ENCODE measurements at regions not wholly inside any gene's neighbourhood (a gene's known extent, or its start where the extent isn't known, plus 50 kb on each side); places are given as distances from the start of the nearest gene placed in this dataset.

DNA sequence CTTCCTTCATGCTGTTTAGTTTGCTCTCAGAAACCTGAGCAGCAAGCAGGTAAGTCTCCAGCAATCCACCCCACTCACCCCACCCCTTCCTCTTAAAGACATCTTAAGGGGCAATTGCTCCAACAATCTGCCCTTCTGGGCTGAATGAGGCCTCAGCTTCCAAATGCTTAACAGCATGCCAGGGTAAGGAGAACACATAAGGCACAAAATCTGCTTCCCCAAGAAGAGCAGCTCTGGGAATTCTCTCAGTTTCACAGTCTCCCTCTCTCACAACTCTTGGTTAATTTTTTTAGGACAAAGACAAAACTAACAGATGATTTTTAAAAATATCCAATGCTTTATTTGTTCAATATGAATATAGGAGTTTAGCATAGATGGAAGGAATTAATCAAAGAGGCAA lies 288.9 kb upstream of the CCDC196 start:
- no peak for DNase-seq (ENCODE audit: low read depth)

DNA sequence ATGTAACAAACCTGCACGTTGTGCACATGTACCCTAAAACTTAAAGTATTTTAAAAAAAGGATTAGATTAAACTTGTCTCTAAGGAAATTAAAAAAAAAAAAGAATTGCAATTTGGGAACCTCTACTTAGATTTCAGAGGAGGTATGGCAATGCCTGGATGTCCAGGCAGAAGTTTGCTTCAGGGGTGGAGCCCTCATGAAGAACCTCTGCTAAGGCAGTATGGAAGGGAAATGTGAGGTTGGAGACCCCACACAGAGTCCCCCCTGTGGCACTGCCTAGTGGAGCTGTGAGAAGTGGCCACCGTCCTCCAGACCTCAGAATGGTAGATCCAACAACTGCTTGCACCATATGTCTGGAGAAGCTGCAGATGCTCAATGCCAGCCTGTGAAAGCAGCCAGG lies 279.6 kb upstream of the CCDC196 start:
- no peak for DNase-seq (ENCODE audit: low read depth)

DNA sequence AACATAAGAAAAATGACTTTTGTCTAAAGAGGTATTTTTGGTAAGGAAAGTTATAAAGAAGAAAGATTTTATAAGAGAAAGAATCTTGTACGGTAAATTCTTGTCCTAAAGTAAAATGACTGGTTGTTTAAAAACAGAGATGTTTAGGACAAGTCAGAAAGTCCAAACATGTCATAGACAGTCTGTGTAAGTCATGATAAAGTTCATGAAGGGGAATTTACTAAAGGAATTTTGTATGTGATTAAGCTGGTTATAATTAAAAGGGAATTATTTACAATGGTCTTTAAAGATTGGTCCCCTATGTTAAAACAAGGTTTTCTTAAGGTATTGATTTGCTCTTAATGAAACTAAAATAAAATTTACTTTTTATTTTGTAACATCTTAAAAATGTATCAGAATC lies 269.4 kb upstream of the CCDC196 start:
- DNase-seq (ENCODE audit: low read depth), result no peak

DNA sequence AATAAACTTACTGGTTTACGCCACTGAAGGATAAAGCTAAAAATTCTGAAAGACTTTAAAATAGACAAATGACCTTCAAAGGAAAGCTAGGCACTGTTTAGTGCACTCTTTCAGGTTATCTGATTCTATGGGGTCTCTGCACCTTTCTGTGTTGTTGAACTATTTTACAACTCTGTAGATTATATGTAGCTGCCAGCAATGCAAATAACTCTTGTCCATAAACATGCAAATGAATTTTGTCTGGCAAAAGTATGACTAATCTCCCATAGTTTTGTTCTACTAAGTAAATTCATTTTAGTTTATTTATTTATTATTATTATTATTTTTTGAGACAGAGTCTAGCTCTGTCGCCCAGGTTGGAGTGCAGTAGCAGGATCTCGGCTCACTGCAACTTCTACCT lies 266.3 kb upstream of the CCDC196 start:
- DNase-seq (ENCODE audit: low read depth), result no peak

DNA sequence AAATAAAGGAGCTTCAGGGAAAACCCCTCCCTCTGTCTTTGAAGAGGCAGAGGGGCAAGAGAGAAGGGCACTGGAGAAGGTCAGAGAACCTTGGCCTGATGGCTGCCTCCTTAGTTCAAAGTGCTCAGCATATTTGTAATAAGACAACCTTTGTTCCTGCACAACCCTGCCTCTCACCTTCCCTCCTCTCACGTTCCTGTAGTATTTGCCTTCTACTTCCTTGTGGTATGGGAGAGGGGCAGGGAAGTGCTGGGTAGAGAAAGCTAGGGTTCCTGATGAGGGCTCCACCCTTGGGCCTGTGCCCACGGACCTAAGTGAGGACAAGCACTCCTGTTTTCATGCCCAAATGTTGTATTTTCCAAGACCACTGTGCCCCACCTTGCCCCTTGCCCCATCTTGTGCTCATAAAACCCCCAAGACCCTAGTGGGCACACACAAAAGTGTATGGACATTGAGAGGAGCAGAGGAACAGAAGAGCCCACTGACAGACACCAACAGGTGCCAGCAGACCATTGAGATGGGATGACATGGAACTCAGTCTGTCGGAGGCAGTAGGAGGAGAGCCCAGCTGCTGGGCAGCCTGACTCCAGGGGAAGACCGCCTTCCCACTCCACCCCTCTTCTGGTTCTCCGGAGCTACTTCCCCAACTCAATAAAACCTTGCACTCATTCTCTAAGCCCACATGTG lies 261.5 kb upstream of the CCDC196 start:
- DNase-seq (ENCODE audit: low read depth), result no peak

DNA sequence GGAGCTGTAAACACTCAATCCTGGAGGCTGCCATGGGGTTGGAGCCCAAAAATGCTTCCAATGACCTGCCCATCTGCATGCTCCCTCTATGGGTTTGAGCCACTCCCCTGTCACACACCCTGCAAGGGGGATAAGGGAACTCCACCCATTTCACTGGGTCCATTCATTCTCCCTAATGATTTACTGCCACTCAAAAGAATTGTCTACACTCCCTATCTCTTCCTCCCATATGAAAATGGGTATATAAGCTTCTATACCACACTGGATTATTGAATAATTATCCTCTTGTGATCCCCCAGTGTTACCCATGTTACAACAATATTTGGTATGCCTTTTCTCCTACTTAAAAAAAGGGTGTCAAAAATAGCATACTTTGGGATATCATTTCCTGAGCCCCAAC lies 260.8 kb upstream of the CCDC196 start:
- DNase-seq (ENCODE audit: low read depth), result no peak

DNA sequence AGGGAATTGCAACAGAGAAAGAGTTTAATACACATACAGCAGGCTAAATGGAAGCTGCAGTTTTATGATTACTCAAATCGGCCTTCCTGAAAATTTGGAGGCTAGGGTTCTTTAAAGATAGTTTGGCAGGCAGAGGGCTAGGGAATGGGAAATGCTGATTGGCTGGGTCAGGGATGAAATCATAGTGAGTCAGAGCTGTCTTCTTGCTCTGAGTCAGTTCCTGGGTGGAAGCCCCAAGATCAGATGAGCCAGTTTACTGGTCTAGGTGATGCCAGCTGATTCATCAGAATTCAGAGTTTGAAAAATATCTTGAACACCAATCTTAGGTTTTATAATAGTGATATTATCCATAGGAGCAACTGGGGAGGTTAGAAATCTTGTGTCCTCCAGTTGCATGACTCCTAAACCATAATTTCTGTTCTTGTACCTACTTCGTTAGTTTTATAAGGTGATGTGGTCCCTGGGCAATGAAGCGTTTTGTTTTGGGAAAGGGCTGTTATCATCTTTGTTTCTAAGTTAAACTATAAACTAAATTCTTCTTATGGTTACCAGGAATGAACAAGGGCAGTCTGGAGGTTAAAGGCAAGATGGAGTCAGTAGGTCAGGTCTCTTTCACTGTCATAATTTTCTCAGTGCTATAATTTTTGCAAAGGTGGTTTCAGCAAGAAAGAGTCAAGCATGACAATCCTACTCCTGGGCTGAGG lies 257.8 kb upstream of the CCDC196 start:
- DNase-seq (ENCODE audit: low read depth), result no peak

DNA sequence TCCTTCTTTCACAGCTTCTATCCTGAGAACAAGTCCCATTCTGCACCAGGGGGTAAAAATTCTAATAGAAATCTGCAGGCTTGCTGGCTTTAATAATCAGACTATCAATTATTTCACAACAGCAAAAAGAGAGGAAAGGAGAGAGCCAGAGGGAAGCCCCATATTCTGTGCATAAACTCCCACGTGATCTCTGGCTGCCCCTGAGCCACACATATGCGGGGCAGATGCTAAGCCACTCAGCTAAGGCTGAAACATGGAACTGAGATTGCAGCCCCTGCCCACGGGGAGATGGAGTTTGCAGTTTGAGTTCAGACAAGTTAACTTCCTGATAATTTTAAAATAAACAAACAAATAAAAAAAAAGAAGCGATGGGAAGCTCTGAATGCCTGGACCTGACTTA lies 254.4 kb upstream of the CCDC196 start:
- DNase-seq (ENCODE audit: low read depth), result no peak

DNA sequence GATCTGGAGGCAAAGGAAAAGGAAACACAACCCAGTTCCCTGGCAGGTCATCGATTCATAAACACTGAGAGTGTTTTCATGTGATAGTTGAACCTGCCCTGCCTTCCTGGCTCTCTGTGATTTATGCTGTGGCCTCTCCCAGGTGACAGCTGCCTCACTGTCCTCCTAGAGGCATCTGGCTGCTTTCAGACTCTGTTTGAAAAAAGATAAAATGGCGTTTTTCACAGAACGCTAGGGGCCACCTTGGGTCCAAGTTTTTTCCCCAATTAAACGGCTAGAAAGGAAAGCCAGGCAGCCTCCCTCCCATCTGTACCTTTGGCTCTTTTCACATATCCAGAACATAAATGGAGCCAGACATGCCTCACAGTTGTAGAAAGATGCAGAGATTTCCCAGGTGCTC lies 252.6 kb upstream of the CCDC196 start:
- no peak for DNase-seq (ENCODE audit: low read depth)

DNA sequence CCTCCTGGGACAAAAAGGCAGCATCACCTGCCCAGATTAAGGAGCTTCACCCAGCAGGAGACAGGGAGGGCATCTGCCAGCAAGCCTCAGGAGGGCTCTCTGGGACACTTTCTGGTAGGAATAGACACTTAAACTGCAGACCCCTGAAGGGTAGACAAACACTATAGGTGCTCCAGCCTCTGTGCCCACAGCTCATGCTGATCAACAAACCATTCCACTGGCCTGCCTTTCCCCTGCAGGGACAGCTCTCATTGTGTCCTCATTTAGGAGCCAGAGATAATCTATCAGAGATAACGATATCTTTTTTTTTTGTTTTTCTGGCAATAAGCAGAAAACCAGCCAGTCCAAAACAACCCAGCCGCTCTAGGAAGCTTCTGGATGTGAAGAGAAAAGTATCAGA lies 251.8 kb upstream of the CCDC196 start:
- DNase-seq (ENCODE audit: low read depth), result no peak

DNA sequence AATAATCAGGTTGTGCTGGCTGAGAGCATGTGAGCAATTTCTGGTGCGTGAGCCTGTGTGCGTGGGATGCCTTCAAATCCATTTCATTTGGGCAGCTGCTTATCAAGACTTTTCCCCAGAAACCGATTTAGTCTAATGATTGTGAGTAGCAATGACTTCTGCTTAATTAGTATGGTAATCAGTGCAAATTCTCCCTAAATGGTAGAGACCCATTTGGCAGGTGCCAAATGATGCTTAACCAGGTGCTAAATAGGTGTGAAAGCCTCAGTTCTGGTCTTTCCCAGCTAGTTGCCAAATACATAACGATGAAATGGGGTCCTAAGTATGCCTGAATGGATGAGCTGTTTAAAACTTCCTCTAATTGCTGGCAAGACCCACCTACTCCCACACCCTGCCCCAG lies 248.4 kb upstream of the CCDC196 start:
- no peak for DNase-seq (ENCODE audit: low read depth)

DNA sequence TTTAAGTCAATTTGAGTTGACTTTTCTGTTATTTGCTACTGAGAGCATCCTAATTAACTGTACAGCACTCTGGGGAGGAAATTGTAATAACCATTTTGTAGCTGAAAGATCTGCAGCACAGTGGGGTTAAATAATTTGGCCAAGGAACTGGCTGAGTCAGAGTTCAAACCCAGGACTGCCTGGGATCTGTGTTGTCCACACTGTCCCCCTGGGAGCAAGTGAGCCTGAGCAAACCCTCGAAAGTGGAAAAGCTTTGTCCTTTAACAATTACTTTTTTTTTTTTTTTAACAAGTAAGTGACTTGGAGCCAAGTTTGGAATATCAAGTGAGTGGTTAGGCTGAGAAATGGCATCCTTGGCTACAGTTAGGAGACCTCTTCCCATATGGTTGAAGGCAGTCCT lies 247.2 kb upstream of the CCDC196 start:
- DNase-seq (ENCODE audit: low read depth), result no peak

DNA sequence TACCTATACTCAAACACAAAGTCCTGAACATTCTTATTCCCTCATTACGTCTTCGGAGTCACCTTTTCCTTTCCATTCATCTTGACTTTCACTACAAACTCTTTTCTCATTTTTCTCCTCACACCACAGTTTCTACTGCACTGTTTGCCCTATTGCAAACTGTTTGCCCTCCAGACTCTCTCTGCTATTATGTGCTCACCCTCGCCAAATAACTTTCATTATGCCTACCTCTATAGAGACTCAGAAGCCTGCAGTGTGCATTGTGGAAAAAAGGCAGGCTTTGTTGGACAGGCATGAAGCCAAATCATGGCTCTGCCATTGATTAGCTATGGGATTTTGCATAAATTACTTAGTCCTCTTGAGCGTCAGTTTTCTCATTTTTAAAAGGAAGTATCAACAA lies 246.6 kb upstream of the CCDC196 start:
- no peak for DNase-seq (ENCODE audit: low read depth)

DNA sequence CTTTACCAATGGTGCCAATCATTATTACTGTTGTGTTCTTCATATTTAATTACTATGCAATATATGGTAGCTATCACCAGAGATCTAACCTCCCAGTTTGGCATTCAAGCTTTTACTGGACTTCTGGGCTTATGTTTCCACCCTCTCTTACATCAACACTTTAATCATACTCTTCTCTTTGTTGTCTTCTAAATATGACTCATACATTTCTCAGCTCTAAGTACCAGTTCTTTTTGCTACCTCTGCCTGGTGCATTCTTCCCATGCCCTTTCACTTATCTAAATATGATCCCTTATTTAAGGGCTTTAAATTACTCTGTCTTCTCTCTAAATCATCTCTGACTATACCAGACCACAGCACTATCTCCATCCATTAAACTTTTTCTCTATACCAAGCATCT lies 246.1 kb upstream of the CCDC196 start:
- no peak for DNase-seq (ENCODE audit: low read depth)

DNA sequence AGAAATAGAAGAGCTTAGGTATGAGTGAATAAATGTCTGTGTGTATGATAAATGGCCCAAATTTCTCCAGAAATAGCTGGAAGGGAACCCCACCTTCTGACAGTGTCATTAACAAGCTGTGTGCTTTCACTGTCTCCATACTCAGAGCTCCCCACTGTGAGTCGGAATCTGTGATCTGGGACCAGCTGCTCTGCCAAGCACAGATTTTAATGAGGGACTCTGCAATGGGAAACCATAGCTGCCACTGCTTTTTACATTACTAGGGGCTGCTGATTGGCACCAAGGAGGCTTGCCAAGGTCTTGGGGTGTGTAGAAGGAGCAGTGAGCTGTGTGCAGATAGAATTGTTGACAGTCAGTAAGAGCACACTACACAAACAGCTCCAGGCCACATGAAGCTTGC lies 244.2 kb upstream of the CCDC196 start:
- DNase-seq (ENCODE audit: low read depth), result no peak

DNA sequence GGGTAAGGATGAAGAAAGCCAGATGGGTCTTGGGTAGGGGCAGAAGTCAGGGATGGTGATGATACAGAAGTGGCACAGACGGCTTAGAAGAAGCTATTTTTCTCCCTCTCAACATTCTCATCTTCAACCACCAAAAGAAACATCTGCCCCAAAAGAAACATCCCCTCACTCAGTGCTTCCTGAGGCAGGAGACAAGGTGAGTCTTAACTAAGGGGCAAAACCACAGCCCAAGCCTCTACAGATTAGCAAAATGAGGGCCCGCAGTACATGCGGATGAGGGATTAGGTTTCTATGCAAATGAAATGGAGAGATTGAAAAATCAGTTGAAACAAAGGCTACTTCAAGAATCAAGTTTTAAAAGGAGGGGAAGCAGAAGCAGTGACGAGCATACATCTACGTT lies 241.3 kb upstream of the CCDC196 start:
- DNase-seq (ENCODE audit: low read depth), result no peak

DNA sequence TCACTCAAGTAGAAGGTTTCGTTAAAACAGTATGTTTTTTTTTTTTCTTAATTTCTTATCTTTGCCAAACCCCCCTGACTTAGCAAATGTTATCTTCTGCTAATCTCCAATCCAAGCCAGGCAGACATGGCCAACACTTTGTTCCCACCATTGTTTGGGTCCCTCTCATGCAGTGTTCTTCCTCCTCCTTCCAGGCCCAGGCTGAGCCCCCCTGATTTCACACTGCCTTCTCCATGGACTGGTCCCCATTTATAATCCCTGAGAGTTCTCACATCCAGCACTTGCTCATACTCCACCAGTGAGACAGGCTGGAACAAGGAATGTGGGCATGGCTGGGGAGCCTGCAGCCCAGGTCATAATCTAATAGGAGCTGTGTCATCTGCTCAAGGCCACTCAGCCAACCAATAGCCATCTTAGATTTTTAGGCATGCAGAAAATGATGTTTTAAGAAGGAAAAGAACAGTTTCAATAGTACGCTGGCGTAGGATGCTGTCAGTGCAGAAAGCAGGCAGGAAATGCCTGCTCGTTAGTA lies 238.4 kb upstream of the CCDC196 start:
- DNase-seq (ENCODE audit: low read depth), result no peak

DNA sequence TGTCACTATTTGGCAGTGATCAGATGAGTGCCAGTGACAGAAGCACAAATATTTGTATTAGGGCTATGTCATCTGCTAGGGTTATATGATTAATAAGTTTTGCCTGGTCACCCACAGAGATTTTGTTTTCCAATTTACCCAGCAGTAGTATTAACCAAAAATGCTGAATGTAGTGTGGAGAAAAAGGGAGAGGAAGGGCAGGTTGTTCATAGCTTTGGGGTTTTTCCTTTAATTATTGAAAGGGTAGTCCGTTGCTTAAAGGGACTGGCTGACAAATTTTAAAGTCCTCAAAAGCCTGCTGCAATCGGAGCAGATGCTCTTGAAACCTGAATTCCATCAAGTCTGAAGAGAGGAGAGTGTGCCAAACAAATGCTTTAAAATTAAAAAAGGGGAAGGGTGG lies 237.9 kb upstream of the CCDC196 start:
- DNase-seq (ENCODE audit: low read depth), result no peak

DNA sequence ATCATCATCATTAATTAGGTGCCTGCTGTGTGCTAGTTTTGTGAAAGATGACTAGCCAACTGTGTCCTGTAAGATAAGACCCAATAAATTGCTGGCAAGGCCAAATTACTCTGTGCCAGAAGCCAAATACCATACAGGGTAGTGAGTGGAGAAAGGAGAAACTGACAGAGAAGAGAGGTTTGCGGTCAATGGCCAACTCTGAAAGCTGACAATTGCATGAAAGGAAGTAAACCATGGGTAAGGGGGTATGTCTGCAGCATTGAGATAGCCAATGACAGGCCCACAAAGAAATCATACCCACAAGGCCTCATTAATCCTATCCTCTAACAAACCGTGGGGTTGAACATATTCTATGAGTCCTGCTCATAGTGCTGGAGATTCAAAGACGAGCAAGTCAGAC lies 236.6 kb upstream of the CCDC196 start:
- DNase-seq (ENCODE audit: low read depth), result no peak

DNA sequence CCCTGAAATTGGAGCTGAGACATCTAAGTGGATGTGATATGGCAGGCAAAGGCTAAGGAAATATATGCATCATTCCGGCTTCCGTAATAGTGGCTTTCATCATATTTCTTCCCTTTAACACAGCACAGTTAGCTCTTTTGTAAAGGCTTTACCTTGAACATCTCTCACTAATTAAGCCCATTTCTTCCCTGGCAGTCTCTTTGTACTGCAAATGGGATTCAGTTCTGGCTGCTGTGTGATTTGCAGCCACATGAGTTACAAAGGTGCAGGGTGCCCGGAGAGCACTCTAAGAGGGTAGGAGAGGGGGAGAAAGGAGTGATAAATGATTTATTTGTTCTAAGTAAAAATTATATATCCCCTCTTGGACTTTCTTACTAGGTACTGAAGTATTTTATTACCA lies 232.1 kb upstream of the CCDC196 start:
- DNase-seq (ENCODE audit: low read depth), result no peak

DNA sequence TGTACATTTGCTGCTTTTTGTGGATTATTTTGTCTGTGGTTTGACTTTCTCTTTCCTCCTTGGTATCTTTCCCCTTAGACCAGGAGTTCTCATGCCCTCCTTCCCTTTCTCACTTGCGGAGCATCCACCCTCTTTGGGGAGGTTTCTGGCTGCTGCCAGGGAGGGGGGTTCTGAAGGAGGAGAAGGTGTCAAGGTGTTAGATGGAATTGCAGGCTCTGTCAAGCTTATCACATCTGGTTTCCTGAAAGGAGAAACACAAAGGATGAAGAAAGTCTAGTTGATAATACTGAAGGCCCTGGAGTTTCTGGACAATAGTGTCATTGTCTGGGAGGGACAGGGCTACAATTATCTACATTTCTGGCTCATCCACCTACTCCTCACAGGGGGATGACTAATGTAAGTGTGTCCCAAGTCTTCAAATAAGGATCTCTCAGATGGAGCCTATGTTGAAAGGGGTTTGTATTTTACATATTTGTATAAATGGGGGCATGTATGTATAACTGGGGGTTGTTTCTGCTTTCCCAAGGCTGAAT lies 217.3 kb upstream of the CCDC196 start:
- no peak for DNase-seq (ENCODE audit: low read depth)

DNA sequence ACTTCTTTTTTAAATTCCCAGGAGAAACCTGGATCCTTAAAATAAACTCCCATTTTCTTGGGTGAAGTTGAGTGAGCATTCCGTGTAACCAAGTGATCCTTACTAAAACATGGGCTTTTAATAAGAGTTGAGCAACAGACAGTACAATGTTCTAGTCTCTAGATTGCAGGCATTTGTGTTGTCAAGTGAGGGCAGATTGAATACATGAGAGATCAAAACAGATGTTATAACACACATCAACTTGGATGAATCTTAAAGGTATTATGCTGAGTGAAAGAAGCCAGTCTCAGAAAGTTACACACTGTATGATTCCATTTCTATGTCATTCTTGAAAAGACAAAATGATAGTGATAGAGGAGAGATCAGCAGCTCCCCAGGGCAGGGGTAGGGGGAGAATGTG lies 213.9 kb upstream of the CCDC196 start:
- no peak for DNase-seq (ENCODE audit: low read depth)

DNA sequence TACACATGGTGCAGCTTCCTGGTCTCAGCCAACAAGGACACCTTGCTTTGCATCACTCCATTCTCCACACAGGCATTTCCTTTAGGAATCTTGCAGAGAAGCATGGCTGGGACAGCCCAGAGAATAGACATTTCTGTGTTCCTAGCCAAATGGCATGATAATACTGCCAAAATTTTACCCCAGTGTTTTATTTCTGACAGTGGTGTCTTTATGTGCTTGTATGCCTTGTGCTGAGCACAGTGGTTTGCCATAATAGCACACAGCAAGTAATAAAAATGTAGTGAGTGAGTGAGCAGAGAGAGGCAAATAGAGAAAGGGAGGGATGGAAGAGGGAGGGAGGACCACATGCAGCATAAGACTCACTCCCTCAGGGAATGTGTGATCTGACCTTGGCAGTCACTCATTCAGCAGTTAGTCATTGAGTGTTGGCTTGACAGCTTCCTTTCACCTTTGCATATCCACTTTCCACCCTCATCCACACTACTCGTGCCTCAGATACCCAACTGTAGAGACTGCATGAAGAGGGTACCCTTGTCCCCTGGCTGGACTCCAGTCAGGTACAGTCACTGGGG lies 212.8 kb upstream of the CCDC196 start:
- DNase-seq (ENCODE audit: low read depth), result no peak

All from activated T-cell treated with anti-CD3 and anti-CD28 coated beads for 24 hours (primary cell).